Activated CD8-positive, alpha-beta T cell treated with anti-CD3 and anti-CD28 coated beads for 36 hours (primary cell): ENCODE measurements at regions not wholly inside any gene's neighbourhood (a gene's known extent, or its start where the extent isn't known, plus 50 kb on each side); places are given as distances from the start of the nearest gene placed in this dataset.

ENCODE experiments used
- ATAC-seq: fragments of 200-7000 bp; cut with Tn5 transposase; one replicate; pipeline ENCODE4 v1.10.0; 2021; ENCODE audit warnings: mild to moderate bottlenecking, moderate library complexity
- CTCF ChIA-PET: fragments of 350-600 bp; sonication (Branson Sonifier 250); formaldehyde crosslinking; loops from one replicate; lab custom pipeline; 2021; ENCODE audit warnings: antibody characterized with exemption; lab: Charles Lee
- POLR2A ChIA-PET: fragments of 350-600 bp; sonication (Branson Sonifier 250); formaldehyde crosslinking; loops from one replicate; lab custom pipeline; 2021; ENCODE audit warnings: antibody characterized with exemption; lab: Charles Lee
- DNase-seq: peaks from one replicate; pipeline ENCODE4 v3.0.0-alpha.2; 2020
- H3K27ac Mint-ChIP-seq: one replicate; pipeline ENCODE4 v1.8.0; 2021; ENCODE audit warnings: mild to moderate bottlenecking, mixed read lengths
- H3K27me3 Mint-ChIP-seq: one replicate; pipeline ENCODE4 v1.8.0; 2021; ENCODE audit warnings: mixed read lengths
- H3K36me3 Mint-ChIP-seq: one replicate; pipeline ENCODE4 v1.8.0; 2021; ENCODE audit warnings: low read depth, mixed read lengths
- H3K4me1 Mint-ChIP-seq: one replicate; pipeline ENCODE4 v1.8.0; 2021; ENCODE audit warnings: low read depth, mixed read lengths
- H3K4me3 Mint-ChIP-seq: one replicate; pipeline ENCODE4 v1.8.0; 2021; ENCODE audit warnings: mild to moderate bottlenecking, moderate library complexity, mixed read lengths
- H3K9me3 Mint-ChIP-seq: one replicate; pipeline ENCODE4 v1.8.0; 2021; ENCODE audit warnings: mixed read lengths
- intact Hi-C: fragments of 100-400 bp; cut with micrococcal nuclease; formaldehyde crosslinking; loops from one replicate; pipeline ENCODE4 v1.10.0; 2022
- TF ChIP-seq, protein P1 (sequence below): fragments of 200-600 bp; IDR thresholded peaks from one replicate; pipeline ENCODE4 v1.8.0; 2022; ENCODE audit warnings: antibody characterized with exemption, mild to moderate bottlenecking

GRCh38 chr16:65658787-65659220, 536.9 kb upstream of the CDH11 start:
- Mint-ChIP-seq H3K27ac (no peak overlapping the region), H3K4me3 (no peak overlapping the region), H3K36me3 (no peaks in the 10 kb centered on the region), H3K27me3 (no peaks in the 10 kb centered on the region), H3K4me1 (no peaks in the 10 kb centered on the region), H3K9me3 (no peaks in the 10 kb centered on the region)
- intact Hi-C loops = no loop called here
- no peak for ATAC-seq
- DNase-seq = no peak
- POLR2A ChIA-PET = no interaction called here
- TF ChIP-seq, protein P1, sequence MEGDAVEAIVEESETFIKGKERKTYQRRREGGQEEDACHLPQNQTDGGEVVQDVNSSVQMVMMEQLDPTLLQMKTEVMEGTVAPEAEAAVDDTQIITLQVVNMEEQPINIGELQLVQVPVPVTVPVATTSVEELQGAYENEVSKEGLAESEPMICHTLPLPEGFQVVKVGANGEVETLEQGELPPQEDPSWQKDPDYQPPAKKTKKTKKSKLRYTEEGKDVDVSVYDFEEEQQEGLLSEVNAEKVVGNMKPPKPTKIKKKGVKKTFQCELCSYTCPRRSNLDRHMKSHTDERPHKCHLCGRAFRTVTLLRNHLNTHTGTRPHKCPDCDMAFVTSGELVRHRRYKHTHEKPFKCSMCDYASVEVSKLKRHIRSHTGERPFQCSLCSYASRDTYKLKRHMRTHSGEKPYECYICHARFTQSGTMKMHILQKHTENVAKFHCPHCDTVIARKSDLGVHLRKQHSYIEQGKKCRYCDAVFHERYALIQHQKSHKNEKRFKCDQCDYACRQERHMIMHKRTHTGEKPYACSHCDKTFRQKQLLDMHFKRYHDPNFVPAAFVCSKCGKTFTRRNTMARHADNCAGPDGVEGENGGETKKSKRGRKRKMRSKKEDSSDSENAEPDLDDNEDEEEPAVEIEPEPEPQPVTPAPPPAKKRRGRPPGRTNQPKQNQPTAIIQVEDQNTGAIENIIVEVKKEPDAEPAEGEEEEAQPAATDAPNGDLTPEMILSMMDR = no peak
- CTCF ChIA-PET = no interaction called here

DNA sequence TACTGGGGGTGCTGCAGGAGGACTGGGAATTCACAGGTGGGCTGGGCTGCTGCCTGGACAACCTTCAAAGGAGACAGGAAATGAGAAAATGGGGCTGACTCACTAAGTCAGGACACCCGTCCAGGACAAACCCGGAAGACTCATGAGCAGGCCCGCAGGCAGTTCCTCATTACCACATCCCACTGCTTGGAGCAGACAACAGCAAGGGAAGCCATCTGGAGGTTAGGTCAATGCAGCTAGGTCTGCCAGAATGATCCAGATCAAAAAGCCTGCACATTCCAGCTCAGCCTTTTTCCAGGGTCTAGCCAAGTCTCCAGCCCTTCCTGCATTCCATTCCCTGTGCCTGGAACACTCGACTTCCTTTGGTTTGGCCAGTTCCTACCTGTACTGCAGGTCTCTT, 536.5 kb upstream of the CDH11 start:
- H3K4me1 Mint-ChIP-seq = no peaks in the 10 kb centered on the region
- H3K36me3 Mint-ChIP-seq = no peaks in the 10 kb centered on the region
- TF ChIP-seq, protein P1 = no peak
- no peak overlapping the region for H3K4me3 Mint-ChIP-seq
- no peak overlapping the region for H3K27ac Mint-ChIP-seq
- DNase-seq (no peak), ATAC-seq (no peak)
- CTCF ChIA-PET = no interaction called here
- H3K9me3 Mint-ChIP-seq = no peaks in the 10 kb centered on the region
- H3K27me3 Mint-ChIP-seq = no peaks in the 10 kb centered on the region
- POLR2A ChIA-PET = no interaction called here
- intact Hi-C loops = no loop called here

DNA sequence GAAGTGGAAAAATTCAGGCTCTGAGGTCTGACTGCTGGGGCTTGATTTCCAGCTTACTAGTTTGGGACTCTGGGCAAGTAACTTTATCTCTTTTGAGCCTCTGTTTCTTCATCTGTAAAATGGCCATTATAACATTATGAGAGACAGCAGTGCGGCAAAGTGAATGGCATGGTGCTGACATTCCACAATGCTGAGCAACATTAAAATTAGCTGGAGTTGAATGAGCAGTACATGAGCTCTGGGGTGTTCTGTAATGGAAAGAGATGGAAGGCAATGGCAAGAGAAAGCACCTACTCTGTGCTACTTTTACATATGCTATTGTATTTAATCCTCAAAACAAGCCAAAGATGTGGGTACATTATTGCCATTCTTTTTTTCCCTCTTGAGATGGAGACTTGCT, 535.7 kb upstream of the CDH11 start:
- TF ChIP-seq, protein P1 = no peak
- Mint-ChIP-seq H3K9me3 (no peaks in the 10 kb centered on the region), H3K27me3 (no peaks in the 10 kb centered on the region), H3K4me3 (no peak overlapping the region), H3K27ac (no peak overlapping the region), H3K4me1 (no peaks in the 10 kb centered on the region), H3K36me3 (no peaks in the 10 kb centered on the region)
- ATAC-seq (no peak), DNase-seq (no peak)
- intact Hi-C loops = no loop called here
- POLR2A ChIA-PET = no interaction called here
- CTCF ChIA-PET = no interaction called here

DNA sequence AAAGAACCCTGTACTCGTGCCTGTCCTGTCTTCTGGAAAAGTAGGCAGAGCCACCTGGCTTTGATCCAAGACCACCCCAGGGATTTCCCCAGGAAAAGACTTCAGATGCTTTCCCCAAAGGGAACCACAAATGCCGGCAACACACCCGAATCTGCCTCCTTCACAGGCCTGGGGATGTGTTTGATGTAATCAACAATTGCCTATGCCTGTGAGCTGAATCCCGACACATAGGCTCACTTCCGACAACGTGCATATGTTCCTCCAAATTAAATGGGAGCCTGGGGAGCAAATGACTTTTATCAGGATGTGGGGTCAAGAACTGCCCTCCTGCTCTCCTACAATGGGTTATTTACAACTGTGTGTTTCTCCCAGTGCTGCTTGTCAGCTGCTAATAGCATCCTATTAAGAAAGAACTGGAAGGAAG, 535.2 kb upstream of the CDH11 start:
- no peak for DNase-seq
- no peaks in the 10 kb centered on the region for H3K9me3 Mint-ChIP-seq
- no peaks in the 10 kb centered on the region for H3K4me1 Mint-ChIP-seq
- TF ChIP-seq, protein P1 = no peak
- no peak overlapping the region for H3K27ac Mint-ChIP-seq
- intact Hi-C loops = no loop called here
- no peaks in the 10 kb centered on the region for H3K27me3 Mint-ChIP-seq
- no peak for ATAC-seq
- H3K4me3 Mint-ChIP-seq = no peak overlapping the region
- no peaks in the 10 kb centered on the region for H3K36me3 Mint-ChIP-seq
- ChIA-PET POLR2A (no interaction called here), CTCF (no interaction called here)

GRCh38 chr16:65655802-65656201, 533.9 kb upstream of the CDH11 start:
- no peak for DNase-seq
- CTCF ChIA-PET = no interaction called here
- H3K4me3 Mint-ChIP-seq = no peak overlapping the region
- no peak overlapping the region for H3K27ac Mint-ChIP-seq
- H3K36me3 Mint-ChIP-seq = no peaks in the 10 kb centered on the region
- H3K4me1 Mint-ChIP-seq = no peaks in the 10 kb centered on the region
- TF ChIP-seq, protein P1 = no peak
- H3K9me3 Mint-ChIP-seq = no peaks in the 10 kb centered on the region
- POLR2A ChIA-PET = no interaction called here
- intact Hi-C loops = no loop called here
- no peak for ATAC-seq
- H3K27me3 Mint-ChIP-seq = no peaks in the 10 kb centered on the region
